Kidney tubule cell (primary cell): ENCODE measurements at regions not wholly inside any gene's neighbourhood (a gene's known extent, or its start where the extent isn't known, plus 50 kb on each side); places are given as distances from the start of the nearest gene placed in this dataset.

Experiments used
- DNase-seq: peaks from one replicate; pipeline ENCODE4 v3.0.0-alpha.2; 2018; ENCODE audit warnings: low spot score

GRCh38 chr5:168202996-168203395 lies 88.4 kb upstream of the WWC1 start:
- DNase-seq, result no peak

GRCh38 chr5:168204165-168204564 lies 87.3 kb upstream of the WWC1 start:
- DNase-seq, result no peak

- no peak for DNase-seq
Observed at GRCh38 chr5:168207450-168208029, 83.9 kb upstream of the WWC1 start.

DNA sequence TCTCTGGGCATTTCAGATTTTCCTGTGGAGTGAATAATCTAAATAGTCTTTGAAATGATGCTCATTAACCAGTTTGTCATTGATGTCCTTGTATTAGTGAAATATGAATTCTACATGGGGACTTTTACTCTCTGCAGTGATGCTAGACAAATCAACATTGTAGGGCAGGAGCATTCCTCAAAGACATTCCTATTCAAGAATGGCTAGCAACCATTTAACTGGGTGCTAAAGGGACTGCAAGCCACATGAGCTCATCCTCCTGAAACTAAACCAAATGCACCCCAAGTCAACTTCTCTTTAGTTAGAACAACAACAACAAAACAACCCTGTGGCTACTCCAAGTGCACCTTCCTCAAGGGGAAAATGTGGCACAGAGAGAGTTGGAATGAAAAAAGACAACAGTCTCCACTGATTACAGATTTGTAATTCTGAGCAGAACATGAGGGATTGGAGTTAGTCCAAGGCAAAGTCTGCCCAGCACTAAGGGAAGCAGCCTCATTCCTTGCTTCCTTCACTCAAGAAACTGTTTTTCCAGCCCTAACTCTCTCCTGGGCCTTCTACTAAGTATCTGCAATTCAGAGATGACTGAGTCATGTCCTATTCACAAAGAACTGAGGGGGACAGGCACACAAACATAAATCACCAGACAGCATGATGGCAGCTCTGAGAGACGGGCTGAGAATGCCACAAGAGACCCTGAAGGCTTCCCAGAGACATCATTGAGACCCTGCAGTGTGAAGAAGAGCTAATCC lies 82.0 kb upstream of the WWC1 start:
- no peak for DNase-seq

- no peak for DNase-seq
Observed at GRCh38 chr5:168209997-168210396, 81.4 kb upstream of the WWC1 start.

DNA sequence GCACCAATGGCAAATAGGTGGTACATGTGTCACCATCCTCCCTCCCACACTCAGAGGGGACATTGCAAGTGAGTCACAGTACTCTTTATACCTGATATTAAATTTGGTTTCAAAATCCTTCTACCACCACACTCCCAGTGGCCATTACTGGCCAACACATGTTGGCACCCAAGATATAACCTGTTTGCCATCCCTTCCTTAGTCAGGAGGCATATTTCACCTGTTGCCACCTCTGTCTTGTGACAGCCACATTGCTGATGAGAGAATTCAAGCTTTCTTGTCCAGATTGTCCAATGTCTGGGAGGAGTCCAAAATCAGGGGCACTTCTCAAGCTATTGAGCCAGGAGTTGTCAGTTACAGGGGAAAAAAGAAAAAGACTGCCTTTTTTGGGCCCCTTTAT lies 80.2 kb upstream of the WWC1 start:
- DNase-seq, result no peak

GRCh38 chr5:168211936-168212335 lies 79.5 kb upstream of the WWC1 start:
- DNase-seq, result no peak

DNA sequence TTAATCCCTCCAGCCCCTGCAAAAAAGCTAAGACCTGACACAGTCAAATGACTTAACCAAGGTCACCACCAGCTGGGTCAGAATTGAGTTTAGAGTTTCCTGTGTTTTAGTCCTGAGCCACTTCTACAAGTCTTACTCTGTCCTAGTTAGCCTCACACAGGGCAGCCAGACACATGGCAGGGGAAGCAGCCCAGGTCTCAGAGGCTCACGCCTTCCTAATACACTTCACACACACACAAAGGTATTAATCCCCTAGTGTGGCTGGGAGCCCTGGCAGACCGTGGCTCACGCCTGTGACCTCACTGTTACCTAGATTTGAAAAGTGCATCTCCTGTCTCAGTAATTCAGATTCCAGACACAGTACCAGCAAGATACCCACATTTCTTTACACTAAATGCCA lies 77.4 kb upstream of the WWC1 start:
- no peak for DNase-seq

DNA sequence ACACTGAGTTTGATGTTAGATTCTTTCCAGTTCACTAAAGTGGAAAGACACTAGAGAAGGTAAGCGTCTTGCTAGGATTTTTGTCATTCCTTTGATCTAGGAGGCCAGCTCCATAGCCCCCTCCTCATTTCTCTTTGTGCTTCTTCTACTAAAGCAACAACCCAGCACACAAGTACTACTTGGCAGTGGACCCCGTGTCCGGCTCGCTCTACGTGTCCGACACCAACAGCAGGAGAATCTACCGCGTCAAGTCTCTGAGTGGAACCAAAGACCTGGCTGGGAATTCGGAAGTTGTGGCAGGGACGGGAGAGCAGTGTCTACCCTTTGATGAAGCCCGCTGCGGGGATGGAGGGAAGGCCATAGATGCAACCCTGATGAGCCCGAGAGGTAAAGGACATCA lies 76.6 kb upstream of the WWC1 start:
- no peak for DNase-seq

DNA sequence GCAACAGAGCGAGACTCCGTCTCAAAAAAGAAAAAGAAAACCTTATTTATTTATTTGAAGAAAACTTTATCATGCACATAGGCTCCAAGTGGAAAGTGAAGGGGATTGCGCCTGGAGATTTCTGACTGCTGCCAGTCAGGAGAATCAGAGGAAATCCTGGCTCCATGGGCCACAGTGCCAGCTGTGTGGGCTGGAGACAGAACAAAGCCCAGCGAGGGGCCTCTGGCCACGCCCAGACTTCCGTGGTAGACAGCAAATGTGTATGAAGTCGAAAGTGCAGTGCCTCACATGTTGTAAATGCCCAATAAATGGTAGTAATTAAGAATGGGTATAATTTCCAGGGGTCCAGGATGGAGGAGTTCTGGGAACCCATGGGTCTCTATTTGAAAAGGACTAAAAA lies 75.8 kb upstream of the WWC1 start:
- DNase-seq, result no peak

- DNase-seq, result no peak
Observed at GRCh38 chr5:168216989-168217388, 74.5 kb upstream of the WWC1 start.

GRCh38 chr5:168217497-168217896 lies 73.9 kb upstream of the WWC1 start:
- no peak for DNase-seq

DNA sequence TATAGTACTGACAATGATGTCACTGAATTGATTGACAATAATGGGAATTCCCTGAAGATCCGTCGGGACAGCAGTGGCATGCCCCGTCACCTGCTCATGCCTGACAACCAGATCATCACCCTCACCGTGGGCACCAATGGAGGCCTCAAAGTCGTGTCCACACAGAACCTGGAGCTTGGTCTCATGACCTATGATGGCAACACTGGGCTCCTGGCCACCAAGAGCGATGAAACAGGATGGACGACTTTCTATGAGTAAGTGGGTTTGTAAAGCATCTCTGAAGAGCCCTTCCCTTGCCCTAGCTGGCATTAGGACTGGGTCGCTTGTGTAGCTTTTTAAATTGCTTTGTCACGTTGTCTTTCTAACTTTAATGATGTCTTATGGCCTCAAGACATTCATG lies 72.7 kb upstream of the WWC1 start:
- DNase-seq, result no peak

DNA sequence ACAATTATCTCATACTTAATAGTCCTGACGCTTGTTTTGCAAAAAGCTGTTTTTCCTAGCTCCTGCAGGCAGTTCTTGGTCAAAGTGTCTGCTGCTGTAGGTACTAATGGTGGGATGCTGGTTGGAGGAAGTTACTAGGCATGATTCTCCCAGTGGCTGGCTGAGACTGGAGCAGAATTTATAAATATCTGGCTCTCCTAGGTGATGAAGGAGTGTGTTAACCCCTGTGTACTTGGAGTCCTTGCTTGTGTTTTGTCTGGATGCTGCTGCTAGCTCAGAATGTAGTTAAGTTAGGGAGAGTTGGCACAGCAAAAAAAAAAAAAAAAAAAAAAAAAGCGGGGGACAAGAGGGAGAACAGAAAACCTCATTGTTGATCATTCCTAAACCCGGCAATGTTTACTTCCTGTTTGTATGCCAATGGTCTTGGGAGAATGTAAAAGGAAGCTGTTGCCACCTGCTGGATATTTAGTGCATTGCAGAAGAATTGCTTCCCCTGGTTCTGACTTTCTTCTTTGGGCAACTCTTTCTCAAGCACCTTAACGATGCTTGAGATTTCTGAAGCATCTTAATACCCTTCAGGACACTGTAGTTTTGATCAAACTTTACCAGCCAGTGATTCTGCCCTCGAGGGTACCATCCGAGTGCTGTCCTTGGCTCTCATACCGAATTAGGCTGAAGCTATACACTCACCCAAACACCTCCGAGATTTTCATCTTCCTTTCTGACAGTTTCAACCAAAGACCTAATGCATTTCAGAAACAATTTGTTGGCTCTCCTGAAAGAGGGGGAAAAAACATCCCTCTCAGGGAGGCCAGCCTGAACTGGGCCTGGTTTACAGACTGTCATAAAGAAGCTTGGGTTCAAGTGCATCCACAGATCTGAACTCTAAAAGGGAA lies 71.7 kb upstream of the WWC1 start:
- DNase-seq, result peak; percentile 77

GRCh38 chr5:168224085-168224484 lies 67.4 kb upstream of the WWC1 start:
- no peak for DNase-seq

DNA sequence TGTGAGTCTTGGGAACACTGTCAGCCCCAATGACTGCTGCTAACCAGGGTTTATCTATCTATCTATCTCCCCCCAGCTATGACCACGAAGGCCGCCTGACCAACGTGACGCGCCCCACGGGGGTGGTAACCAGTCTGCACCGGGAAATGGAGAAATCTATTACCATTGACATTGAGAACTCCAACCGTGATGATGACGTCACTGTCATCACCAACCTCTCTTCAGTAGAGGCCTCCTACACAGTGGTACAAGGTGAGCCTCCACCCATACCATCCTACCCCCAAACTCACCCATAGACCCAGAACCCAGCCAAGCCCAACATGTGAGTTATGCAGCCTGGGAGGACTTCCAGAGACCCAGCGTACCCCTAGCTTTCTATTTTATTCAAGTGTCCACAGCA lies 65.4 kb upstream of the WWC1 start:
- DNase-seq, result no peak

GRCh38 chr5:168227001-168227400 lies 64.4 kb upstream of the WWC1 start:
- peak; percentile 4 for DNase-seq

GRCh38 chr5:168227973-168228615 lies 63.4 kb upstream of the WWC1 start:
- no peak for DNase-seq

DNA sequence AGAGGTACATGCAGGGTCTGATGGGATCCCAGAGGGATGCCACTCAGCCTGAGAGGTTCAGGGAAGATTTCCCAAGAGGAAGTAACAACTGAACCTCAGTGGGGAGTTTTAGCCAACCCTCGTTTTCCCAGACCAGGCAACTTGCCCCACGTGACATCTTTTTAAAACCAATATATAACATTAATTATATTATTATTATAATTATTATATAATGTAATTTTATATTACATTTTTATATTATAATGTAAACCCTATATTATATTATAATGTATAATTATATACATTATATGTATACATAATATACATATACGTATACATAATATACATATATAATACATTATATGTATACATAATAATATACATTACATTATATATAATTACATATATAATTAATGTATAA lies 62.8 kb upstream of the WWC1 start:
- DNase-seq, result no peak

DNA sequence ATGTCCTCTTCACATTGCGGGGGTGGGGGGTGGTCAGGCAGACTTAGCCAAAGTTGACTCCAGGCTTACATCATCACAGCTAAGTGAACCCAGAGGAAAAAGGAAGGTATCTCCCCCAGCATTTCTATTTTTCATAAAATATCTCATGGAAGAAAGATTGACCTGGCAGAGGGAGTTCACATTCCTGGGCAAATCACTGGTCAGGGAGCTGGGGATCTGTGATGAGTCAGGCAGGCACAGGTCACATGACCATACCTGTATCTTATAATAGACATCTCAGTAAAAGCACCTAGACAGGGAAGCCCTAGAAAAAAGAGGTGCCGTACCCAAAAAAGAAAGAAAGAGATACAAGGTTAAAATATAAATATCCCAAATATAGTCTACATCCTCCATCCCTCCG lies 57.3 kb upstream of the WWC1 start:
- peak; percentile 63 for DNase-seq

GRCh38 chr5:168238463-168238862 lies 53.0 kb upstream of the WWC1 start:
- no peak for DNase-seq

DNA sequence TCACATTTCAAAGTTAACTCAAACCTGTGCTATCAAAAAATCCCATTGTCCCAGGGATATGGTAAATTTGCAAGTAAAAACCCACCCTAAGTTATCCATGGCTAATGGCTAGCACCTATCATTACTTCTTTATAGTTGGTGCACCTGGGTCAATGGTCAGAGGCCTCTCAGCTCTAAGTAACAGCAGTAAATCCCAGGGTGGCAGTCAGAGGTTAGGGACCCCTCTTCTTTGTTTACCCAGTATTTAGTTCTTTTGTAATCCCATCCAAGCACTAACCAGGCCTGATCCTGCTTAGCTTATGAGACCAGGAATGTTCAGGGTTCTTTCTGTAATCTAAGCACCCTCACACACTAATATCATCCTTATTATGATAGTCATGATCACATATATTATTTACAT lies 52.1 kb upstream of the WWC1 start:
- no peak for DNase-seq
